ENCODE measurements at regions not wholly inside any gene's neighbourhood (a gene's known extent, or its start where the extent isn't known, plus 50 kb on each side); places are given as distances from the start of the nearest gene placed in this dataset.
"Not testable (repeated sequence)": the region's sequence is repeated elsewhere in the genome, so short reads cannot be mapped to it uniquely, and the experiment has no call there.

DNA sequence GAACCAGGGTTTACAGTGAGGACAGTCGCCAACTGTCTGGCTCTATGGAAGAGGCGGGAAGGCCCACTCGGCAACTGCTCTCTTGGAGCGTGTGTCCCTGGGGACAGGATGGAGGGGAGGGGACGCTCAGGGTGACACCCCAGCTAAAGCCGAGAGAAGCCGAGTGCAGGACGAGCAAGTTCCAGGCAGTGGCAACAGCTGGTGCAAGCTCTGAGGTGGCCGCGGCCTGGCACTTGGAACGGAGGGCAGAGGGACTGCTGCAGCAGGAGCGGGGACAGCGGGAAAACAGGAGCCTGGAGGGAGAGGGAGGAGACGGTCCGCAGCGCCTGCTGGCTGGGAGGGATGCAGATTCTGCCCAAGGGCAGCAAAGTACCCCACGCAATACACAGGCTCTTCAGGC lies 113.8 kb upstream of the CCZ1B start:
- not testable (repeated sequence) for TF ChIP-seq ZNF26 (tag by site-specific recombination; IDR thresholded peaks at IDR 0.05); ZBTB11 (tag by site-specific recombination; conservative IDR thresholded peaks at IDR 0.05; ENCODE audit: low read depth); ZFHX2 (tag by site-specific recombination; conservative IDR thresholded peaks at IDR 0.05); ZNF76 (tag by site-specific recombination; IDR thresholded peaks at IDR 0.05; ENCODE audit: borderline replicate concordance, low read depth); ZNF423 (tag by site-specific recombination; IDR thresholded peaks at IDR 0.05)
